MCF 10A (cell line): ENCODE measurements at regions not wholly inside any gene's neighbourhood (a gene's known extent, or its start where the extent isn't known, plus 50 kb on each side); places are given as distances from the start of the nearest gene placed in this dataset.

Experiments
- BruUV-seq: library from RNA; stranded (reverse); fragments of 400-500 nt; replicated peaks from 2 replicates; lab custom pipeline; 2021; lab: Mats Ljungman, UMichigan
- CTCF ChIA-PET: fragments of 300-600 bp; sonication (Branson Sonifier 250); formaldehyde crosslinking; extraction: SDS; loops from one replicate; lab custom pipeline; 2021; ENCODE audit warnings: antibody characterized with exemption, inconsistent platforms; lab: Yijun Ruan, JAX
- POLR2A ChIA-PET: fragments of 300-600, 350-650 bp; sonication (Branson Sonifier 250); formaldehyde crosslinking; extraction: SDS; loops from one replicate; lab custom pipeline; 2020; ENCODE audit warnings: antibody characterized with exemption, inconsistent platforms; lab: Yijun Ruan, JAX
- DNase-seq: peaks from one replicate; pipeline ENCODE4 v3.0.0-alpha.2; 2018; ENCODE audit not compliant: unreplicated experiment
- H3K27ac Mint-ChIP-seq: one replicate; pipeline ENCODE4 v1.8.0; 2022; ENCODE audit warnings: mild to moderate bottlenecking, low read depth, mixed read lengths; ENCODE audit not compliant: unreplicated experiment
- H3K27me3 Mint-ChIP-seq: one replicate; pipeline ENCODE4 v1.8.0; 2022; ENCODE audit warnings: mixed read lengths; ENCODE audit not compliant: insufficient read depth, unreplicated experiment
- H3K36me3 Mint-ChIP-seq: one replicate; pipeline ENCODE4 v1.8.0; 2022; ENCODE audit warnings: mild to moderate bottlenecking, moderate library complexity, mixed read lengths; ENCODE audit not compliant: insufficient read depth, unreplicated experiment
- H3K4me1 Mint-ChIP-seq: one replicate; pipeline ENCODE4 v1.8.0; 2022; ENCODE audit warnings: mixed read lengths; ENCODE audit not compliant: insufficient read depth, unreplicated experiment
- H3K4me3 Mint-ChIP-seq: one replicate; pipeline ENCODE4 v1.8.0; 2022; ENCODE audit warnings: mild to moderate bottlenecking, moderate library complexity, mixed read lengths; ENCODE audit not compliant: unreplicated experiment
- H3K9me3 Mint-ChIP-seq: one replicate; pipeline ENCODE4 v1.8.0; 2022; ENCODE audit warnings: mixed read lengths; ENCODE audit not compliant: unreplicated experiment
- intact Hi-C: fragments of 100-400 bp; cut with micrococcal nuclease; formaldehyde crosslinking; loops from 2 replicates; pipeline ENCODE4 v1.14.1; 2022
- TF ChIP-seq, protein P1 (sequence below): fragments of 200-600 bp; IDR thresholded peaks from one replicate; pipeline ENCODE4 v1.8.0; 2022; ENCODE audit warnings: antibody characterized with exemption, mild to moderate bottlenecking; ENCODE audit not compliant: unreplicated experiment

GRCh38 chr13:44011036-44011435 is 131.3 kb downstream of the LACC1 start:
- no peak overlapping the region for H3K4me3 Mint-ChIP-seq
- no peak overlapping the region for H3K27ac Mint-ChIP-seq

GRCh38 chr13:44012910-44013757 is 133.4 kb downstream of the LACC1 start:
- ChIA-PET POLR2A (interaction anchor here (0.8 kb wide), 1 partner anchor 146 kb away, joined by 5 read pairs; no protein-coding TSS in a partner anchor), CTCF (interaction anchor here (2.2 kb wide), 1 partner anchor 105 kb away, joined by 5 read pairs; no protein-coding TSS in a partner anchor)
- Mint-ChIP-seq H3K27me3 (no peaks in the 10 kb centered on the region), H3K9me3 (no peaks in the 10 kb centered on the region), H3K27ac (no peak overlapping the region), H3K4me1 (no peaks in the 10 kb centered on the region), H3K4me3 (no peak overlapping the region), H3K36me3 (no peaks in the 10 kb centered on the region)
- no TSS peak for BruUV-seq
- DNase-seq = no peak
- TF ChIP-seq, protein P1, sequence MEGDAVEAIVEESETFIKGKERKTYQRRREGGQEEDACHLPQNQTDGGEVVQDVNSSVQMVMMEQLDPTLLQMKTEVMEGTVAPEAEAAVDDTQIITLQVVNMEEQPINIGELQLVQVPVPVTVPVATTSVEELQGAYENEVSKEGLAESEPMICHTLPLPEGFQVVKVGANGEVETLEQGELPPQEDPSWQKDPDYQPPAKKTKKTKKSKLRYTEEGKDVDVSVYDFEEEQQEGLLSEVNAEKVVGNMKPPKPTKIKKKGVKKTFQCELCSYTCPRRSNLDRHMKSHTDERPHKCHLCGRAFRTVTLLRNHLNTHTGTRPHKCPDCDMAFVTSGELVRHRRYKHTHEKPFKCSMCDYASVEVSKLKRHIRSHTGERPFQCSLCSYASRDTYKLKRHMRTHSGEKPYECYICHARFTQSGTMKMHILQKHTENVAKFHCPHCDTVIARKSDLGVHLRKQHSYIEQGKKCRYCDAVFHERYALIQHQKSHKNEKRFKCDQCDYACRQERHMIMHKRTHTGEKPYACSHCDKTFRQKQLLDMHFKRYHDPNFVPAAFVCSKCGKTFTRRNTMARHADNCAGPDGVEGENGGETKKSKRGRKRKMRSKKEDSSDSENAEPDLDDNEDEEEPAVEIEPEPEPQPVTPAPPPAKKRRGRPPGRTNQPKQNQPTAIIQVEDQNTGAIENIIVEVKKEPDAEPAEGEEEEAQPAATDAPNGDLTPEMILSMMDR = no peak
- intact Hi-C loops = no loop called here

More at GRCh38 chr13:44011036-44011435, 131.3 kb downstream of the LACC1 start:
- Mint-ChIP-seq H3K27me3 (no peaks in the 10 kb centered on the region), H3K36me3 (no peaks in the 10 kb centered on the region), H3K4me1 (no peaks in the 10 kb centered on the region), H3K9me3 (no peaks in the 10 kb centered on the region)
- BruUV-seq = no TSS peak
- TF ChIP-seq, protein P1 = no peak
- ChIA-PET POLR2A (no interaction called here), CTCF (interaction anchor here (0.6 to 0.9 kb wide), 2 partner anchors 15 to 105 kb away, joined by 3 read pairs; no protein-coding TSS in a partner anchor)
- intact Hi-C loops = no loop called here
- no peak for DNase-seq

DNA sequence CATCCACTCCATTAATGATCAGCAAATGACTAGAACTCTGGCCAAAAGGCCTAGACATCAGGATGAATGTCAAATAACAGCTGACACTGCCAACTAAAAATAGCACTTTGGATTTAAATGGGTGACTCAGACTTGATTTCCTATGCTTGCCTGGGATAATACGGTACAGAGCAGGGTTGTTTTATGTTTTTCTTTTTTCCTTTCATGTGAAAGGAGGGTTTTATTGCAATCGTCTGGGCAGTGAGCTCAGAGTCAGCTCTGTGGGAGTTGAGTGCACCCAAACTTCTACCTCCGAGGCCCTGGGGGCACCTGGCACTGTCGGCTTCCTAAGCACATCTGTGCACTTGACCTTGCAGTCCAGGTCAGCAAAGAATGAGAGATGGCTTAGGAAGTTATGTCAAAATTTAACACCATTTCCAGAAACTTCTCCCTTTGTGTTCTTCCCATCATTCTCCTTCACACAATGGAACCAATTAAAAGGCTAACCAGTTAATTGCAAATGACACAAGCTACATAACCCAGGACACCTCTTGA is 134.1 kb downstream of the LACC1 start:
- TF ChIP-seq, protein P1 = no peak
- POLR2A ChIA-PET = interaction anchor here (0.6 to 0.8 kb wide), 2 partner anchors 145 to 592 kb away, joined by 4 to 5 read pairs; no protein-coding TSS in a partner anchor
- Mint-ChIP-seq H3K27ac (no peak overlapping the region), H3K36me3 (no peaks in the 10 kb centered on the region), H3K9me3 (no peaks in the 10 kb centered on the region), H3K27me3 (no peaks in the 10 kb centered on the region), H3K4me3 (no peak overlapping the region), H3K4me1 (no peaks in the 10 kb centered on the region)
- CTCF ChIA-PET = interaction anchor here (2.2 kb wide), 1 partner anchor 105 kb away, joined by 5 read pairs; no protein-coding TSS in a partner anchor
- BruUV-seq = no TSS peak
- DNase-seq = peak; percentile 43
- intact Hi-C loops = no loop called here

- no peaks in the 10 kb centered on the region for H3K9me3 Mint-ChIP-seq
- no peak overlapping the region for H3K27ac Mint-ChIP-seq
- no peaks in the 10 kb centered on the region for H3K27me3 Mint-ChIP-seq
- no peak for DNase-seq
- H3K4me3 Mint-ChIP-seq = no peak overlapping the region
- H3K36me3 Mint-ChIP-seq = no peaks in the 10 kb centered on the region
- no peaks in the 10 kb centered on the region for H3K4me1 Mint-ChIP-seq
- BruUV-seq = no TSS peak
- intact Hi-C loops = no loop called here
- ChIA-PET POLR2A (interaction anchor here (0.6 kb wide), 1 partner anchor 591 kb away, joined by 4 read pairs; no protein-coding TSS in a partner anchor), CTCF (interaction anchor here (2.2 kb wide), 1 partner anchor 106 kb away, joined by 5 read pairs; no protein-coding TSS in a partner anchor)
- TF ChIP-seq, protein P1 = no peak
These were observed 134.8 kb downstream of the LACC1 start for GRCh38 chr13:44014501-44014900.
